ENCODE measurements at regions not wholly inside any gene's neighbourhood (a gene's known extent, or its start where the extent isn't known, plus 50 kb on each side); places are given as distances from the start of the nearest gene placed in this dataset.

DNA sequence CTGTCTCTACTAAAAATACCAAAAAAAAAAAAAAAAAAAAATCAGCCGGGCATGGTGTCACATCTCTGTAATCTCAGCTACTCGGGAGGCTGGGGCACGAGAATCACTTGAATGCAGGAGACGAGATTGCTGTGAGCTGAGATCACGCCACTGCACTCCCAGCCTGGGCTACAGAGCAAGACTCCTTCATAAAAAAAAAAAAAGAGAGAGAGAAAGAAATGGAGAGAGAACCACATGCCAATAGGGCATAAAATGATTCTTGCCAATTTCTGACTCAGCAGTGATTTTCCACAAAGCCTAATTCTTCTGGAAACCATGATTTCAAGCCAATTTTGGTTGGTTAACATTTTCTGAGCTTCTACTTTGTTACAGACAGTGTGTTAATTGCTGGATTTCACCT is 250.4 kb upstream of the SEL1L start:
- no peaks in the 10 kb centered on the region for H3K4me1 ChIP-seq (ENCODE audit: control insufficient read depth, insufficient read depth, low read length)
- no peaks in the 10 kb centered on the region for H3K36me3 ChIP-seq (ENCODE audit: control insufficient read depth in 2 of 2, insufficient read depth in 2 of 2, low read length in 2 of 2)
- no peak overlapping the region for H3K9ac ChIP-seq (ENCODE audit: low read length in 2 of 2)
- no peaks in the 10 kb centered on the region for H3K9me3 ChIP-seq (ENCODE audit: control insufficient read depth in 2 of 2, low read length in 2 of 2)
- H3K4me3 ChIP-seq (ENCODE audit: low read length in 2 of 2), result no peak overlapping the region
- no peaks in the 10 kb centered on the region for H3K27me3 ChIP-seq (ENCODE audit: control insufficient read depth in 1 of 2, insufficient read depth in 2 of 2, low read length in 2 of 2)
- H3K27ac ChIP-seq (ENCODE audit: low read length), result no peak overlapping the region

- no peaks in the 10 kb centered on the region for H3K36me3 ChIP-seq (ENCODE audit: control insufficient read depth in 2 of 2, insufficient read depth in 2 of 2, low read length in 2 of 2)
- H3K27me3 ChIP-seq (ENCODE audit: control insufficient read depth in 1 of 2, insufficient read depth in 2 of 2, low read length in 2 of 2), result no peaks in the 10 kb centered on the region
- H3K9ac ChIP-seq (ENCODE audit: low read length in 2 of 2), result no peak overlapping the region
- H3K9me3 ChIP-seq (ENCODE audit: control insufficient read depth in 2 of 2, low read length in 2 of 2), result no peaks in the 10 kb centered on the region
- no peak overlapping the region for H3K4me3 ChIP-seq (ENCODE audit: low read length in 2 of 2)
- peaks cover 2% of the 10 kb centered on the region for H3K4me1 ChIP-seq (ENCODE audit: control insufficient read depth, insufficient read depth, low read length)
- H3K27ac ChIP-seq (ENCODE audit: low read length), result no peak overlapping the region
Observed at GRCh38 chr14:81797315-81797714, 263.7 kb upstream of the SEL1L start.

DNA sequence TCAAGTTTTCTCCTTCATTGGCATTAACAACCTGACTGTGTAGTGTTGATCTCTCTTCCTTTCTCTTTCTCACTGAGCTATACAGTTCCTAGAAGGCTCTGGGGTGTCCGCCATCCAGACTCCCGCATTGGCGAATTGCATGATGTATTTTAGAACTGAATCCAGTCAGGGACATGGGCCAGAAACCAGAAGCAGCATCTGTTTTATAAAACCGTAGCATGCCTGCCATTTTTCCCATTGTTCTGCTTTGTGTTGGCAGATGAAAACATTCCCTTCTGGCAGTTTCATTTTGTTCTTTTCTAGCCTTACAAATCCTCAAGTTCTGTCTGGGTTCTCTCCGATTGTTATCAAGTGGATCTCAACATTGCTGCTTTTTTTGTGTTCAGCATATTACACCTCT is 268.3 kb upstream of the SEL1L start:
- Histone ChIP-seq H3K4me3 (ENCODE audit: low read length in 2 of 2) (peak overlapping the region; percentile 37 to 56), H3K27me3 (ENCODE audit: control insufficient read depth in 1 of 2, insufficient read depth in 2 of 2, low read length in 2 of 2) (no peaks in the 10 kb centered on the region), H3K27ac (ENCODE audit: low read length) (no peak overlapping the region), H3K4me1 (ENCODE audit: control insufficient read depth, insufficient read depth, low read length) (peaks cover 2% of the 10 kb centered on the region), H3K36me3 (ENCODE audit: control insufficient read depth in 2 of 2, insufficient read depth in 2 of 2, low read length in 2 of 2) (no peaks in the 10 kb centered on the region), H3K9me3 (ENCODE audit: control insufficient read depth in 2 of 2, low read length in 2 of 2) (no peaks in the 10 kb centered on the region), H3K9ac (ENCODE audit: low read length in 2 of 2) (no peak overlapping the region)

GRCh38 chr14:81802341-81802740 is 268.7 kb upstream of the SEL1L start:
- Histone ChIP-seq H3K27ac (ENCODE audit: low read length) (no peak overlapping the region), H3K36me3 (ENCODE audit: control insufficient read depth in 2 of 2, insufficient read depth in 2 of 2, low read length in 2 of 2) (no peaks in the 10 kb centered on the region), H3K4me3 (ENCODE audit: low read length in 2 of 2) (peak overlapping the region in 1 of 2 donors; percentile 37), H3K4me1 (ENCODE audit: control insufficient read depth, insufficient read depth, low read length) (peaks cover 2% of the 10 kb centered on the region), H3K9ac (ENCODE audit: low read length in 2 of 2) (no peak overlapping the region), H3K27me3 (ENCODE audit: control insufficient read depth in 1 of 2, insufficient read depth in 2 of 2, low read length in 2 of 2) (no peaks in the 10 kb centered on the region), H3K9me3 (ENCODE audit: control insufficient read depth in 2 of 2, low read length in 2 of 2) (no peaks in the 10 kb centered on the region)

DNA sequence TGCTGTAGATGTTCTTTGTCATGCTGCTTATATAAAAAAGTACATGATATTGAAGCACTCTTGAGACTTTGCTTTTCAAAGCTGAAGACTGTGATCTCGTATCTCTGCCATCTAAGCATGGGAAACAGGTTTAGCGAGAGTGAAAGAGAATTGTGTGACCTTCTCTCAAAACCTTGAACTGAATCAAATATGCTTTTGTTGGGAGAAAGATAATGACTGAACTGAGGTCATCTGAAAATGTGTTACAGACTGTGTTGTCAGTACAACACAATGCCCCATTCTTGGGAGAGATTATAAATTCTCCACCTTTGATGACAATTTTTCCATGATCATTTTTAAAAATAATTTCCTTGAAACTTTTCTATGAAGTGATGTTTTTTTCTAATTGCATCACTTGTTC is 272.1 kb upstream of the SEL1L start:
- no peaks in the 10 kb centered on the region for H3K36me3 ChIP-seq (ENCODE audit: control insufficient read depth in 2 of 2, insufficient read depth in 2 of 2, low read length in 2 of 2)
- H3K4me3 ChIP-seq (ENCODE audit: low read length in 2 of 2), result no peak overlapping the region
- H3K4me1 ChIP-seq (ENCODE audit: control insufficient read depth, insufficient read depth, low read length), result no peaks in the 10 kb centered on the region
- no peak overlapping the region for H3K27ac ChIP-seq (ENCODE audit: low read length)
- H3K9me3 ChIP-seq (ENCODE audit: control insufficient read depth in 2 of 2, low read length in 2 of 2), result no peaks in the 10 kb centered on the region
- H3K9ac ChIP-seq (ENCODE audit: low read length in 2 of 2), result no peak overlapping the region
- no peaks in the 10 kb centered on the region for H3K27me3 ChIP-seq (ENCODE audit: control insufficient read depth in 1 of 2, insufficient read depth in 2 of 2, low read length in 2 of 2)

- H3K4me3 ChIP-seq (ENCODE audit: low read length in 2 of 2), result no peak overlapping the region
- no peak overlapping the region for H3K9ac ChIP-seq (ENCODE audit: low read length in 2 of 2)
- no peaks in the 10 kb centered on the region for H3K4me1 ChIP-seq (ENCODE audit: control insufficient read depth, insufficient read depth, low read length)
- no peaks in the 10 kb centered on the region for H3K27me3 ChIP-seq (ENCODE audit: control insufficient read depth in 1 of 2, insufficient read depth in 2 of 2, low read length in 2 of 2)
- no peaks in the 10 kb centered on the region for H3K36me3 ChIP-seq (ENCODE audit: control insufficient read depth in 2 of 2, insufficient read depth in 2 of 2, low read length in 2 of 2)
- no peak overlapping the region for H3K27ac ChIP-seq (ENCODE audit: low read length)
- H3K9me3 ChIP-seq (ENCODE audit: control insufficient read depth in 2 of 2, low read length in 2 of 2), result no peaks in the 10 kb centered on the region
Observed at GRCh38 chr14:81811705-81812269, 278.1 kb upstream of the SEL1L start.

GRCh38 chr14:81818271-81818670 is 284.6 kb upstream of the SEL1L start:
- no peaks in the 10 kb centered on the region for H3K9me3 ChIP-seq (ENCODE audit: control insufficient read depth in 2 of 2, low read length in 2 of 2)
- H3K27me3 ChIP-seq (ENCODE audit: control insufficient read depth in 1 of 2, insufficient read depth in 2 of 2, low read length in 2 of 2), result no peaks in the 10 kb centered on the region
- H3K27ac ChIP-seq (ENCODE audit: low read length), result no peak overlapping the region
- H3K4me3 ChIP-seq (ENCODE audit: low read length in 2 of 2), result no peak overlapping the region
- no peaks in the 10 kb centered on the region for H3K36me3 ChIP-seq (ENCODE audit: control insufficient read depth in 2 of 2, insufficient read depth in 2 of 2, low read length in 2 of 2)
- no peaks in the 10 kb centered on the region for H3K4me1 ChIP-seq (ENCODE audit: control insufficient read depth, insufficient read depth, low read length)
- no peak overlapping the region for H3K9ac ChIP-seq (ENCODE audit: low read length in 2 of 2)

GRCh38 chr14:81819344-81819743 is 285.7 kb upstream of the SEL1L start:
- H3K4me1 ChIP-seq (ENCODE audit: control insufficient read depth, insufficient read depth, low read length), result no peaks in the 10 kb centered on the region
- H3K4me3 ChIP-seq (ENCODE audit: low read length in 2 of 2), result no peak overlapping the region
- H3K9ac ChIP-seq (ENCODE audit: low read length in 2 of 2), result no peak overlapping the region
- no peaks in the 10 kb centered on the region for H3K27me3 ChIP-seq (ENCODE audit: control insufficient read depth in 1 of 2, insufficient read depth in 2 of 2, low read length in 2 of 2)
- H3K27ac ChIP-seq (ENCODE audit: low read length), result no peak overlapping the region
- no peaks in the 10 kb centered on the region for H3K9me3 ChIP-seq (ENCODE audit: control insufficient read depth in 2 of 2, low read length in 2 of 2)
- no peaks in the 10 kb centered on the region for H3K36me3 ChIP-seq (ENCODE audit: control insufficient read depth in 2 of 2, insufficient read depth in 2 of 2, low read length in 2 of 2)

DNA sequence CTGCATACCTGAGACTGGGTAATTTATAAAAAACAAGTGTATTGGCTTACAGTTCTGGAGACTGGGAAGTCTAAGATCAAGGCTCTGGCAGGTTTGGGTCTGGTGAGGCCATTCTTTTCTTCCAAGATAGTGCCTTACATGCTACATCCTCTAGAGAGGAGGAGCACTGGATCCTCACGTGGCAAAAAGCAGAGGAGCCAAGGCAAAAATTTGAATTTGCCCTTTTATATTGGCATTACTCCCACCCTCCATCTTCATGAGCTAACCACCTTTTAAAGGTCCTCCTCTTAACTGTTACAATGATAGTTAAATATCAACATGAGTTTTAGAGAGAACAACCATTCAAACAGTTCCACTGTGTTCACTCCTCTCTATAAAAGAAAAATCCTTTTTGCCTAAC is 286.3 kb upstream of the SEL1L start:
- Histone ChIP-seq H3K4me3 (ENCODE audit: low read length in 2 of 2) (no peak overlapping the region), H3K27me3 (ENCODE audit: control insufficient read depth in 1 of 2, insufficient read depth in 2 of 2, low read length in 2 of 2) (no peaks in the 10 kb centered on the region), H3K9ac (ENCODE audit: low read length in 2 of 2) (no peak overlapping the region)

GRCh38 chr14:81826081-81826480 is 292.4 kb upstream of the SEL1L start:
- no peak overlapping the region for H3K4me3 ChIP-seq (ENCODE audit: low read length in 2 of 2)
- no peak overlapping the region for H3K9ac ChIP-seq (ENCODE audit: low read length in 2 of 2)
- H3K27me3 ChIP-seq (ENCODE audit: control insufficient read depth in 1 of 2, insufficient read depth in 2 of 2, low read length in 2 of 2), result no peaks in the 10 kb centered on the region
- no peaks in the 10 kb centered on the region for H3K36me3 ChIP-seq (ENCODE audit: control insufficient read depth in 2 of 2, insufficient read depth in 2 of 2, low read length in 2 of 2)
- H3K9me3 ChIP-seq (ENCODE audit: control insufficient read depth in 2 of 2, low read length in 2 of 2), result no peaks in the 10 kb centered on the region
- no peak overlapping the region for H3K27ac ChIP-seq (ENCODE audit: low read length)
- H3K4me1 ChIP-seq (ENCODE audit: control insufficient read depth, insufficient read depth, low read length), result no peaks in the 10 kb centered on the region

More for the DNA sequence above, 286.3 kb upstream of the SEL1L start:
- Histone ChIP-seq H3K36me3 (ENCODE audit: control insufficient read depth in 2 of 2, insufficient read depth in 2 of 2, low read length in 2 of 2) (no peaks in the 10 kb centered on the region), H3K4me1 (ENCODE audit: control insufficient read depth, insufficient read depth, low read length) (no peaks in the 10 kb centered on the region), H3K27ac (ENCODE audit: low read length) (no peak overlapping the region), H3K9me3 (ENCODE audit: control insufficient read depth in 2 of 2, low read length in 2 of 2) (no peaks in the 10 kb centered on the region)

GRCh38 chr14:81829447-81829846 is 295.8 kb upstream of the SEL1L start:
- no peak overlapping the region for H3K4me3 ChIP-seq (ENCODE audit: low read length in 2 of 2)
- no peak overlapping the region for H3K27ac ChIP-seq (ENCODE audit: low read length)
- H3K27me3 ChIP-seq (ENCODE audit: control insufficient read depth in 1 of 2, insufficient read depth in 2 of 2, low read length in 2 of 2), result no peaks in the 10 kb centered on the region
- H3K9me3 ChIP-seq (ENCODE audit: control insufficient read depth in 2 of 2, low read length in 2 of 2), result no peaks in the 10 kb centered on the region
- H3K4me1 ChIP-seq (ENCODE audit: control insufficient read depth, insufficient read depth, low read length), result no peaks in the 10 kb centered on the region
- no peaks in the 10 kb centered on the region for H3K36me3 ChIP-seq (ENCODE audit: control insufficient read depth in 2 of 2, insufficient read depth in 2 of 2, low read length in 2 of 2)
- H3K9ac ChIP-seq (ENCODE audit: low read length in 2 of 2), result no peak overlapping the region
